B cell (primary cell): ENCODE measurements at regions not wholly inside any gene's neighbourhood (a gene's known extent, or its start where the extent isn't known, plus 50 kb on each side); places are given as distances from the start of the nearest gene placed in this dataset.

Experiments used
- ATAC-seq: fragments of 200-7000 bp; cut with Tn5 transposase; one replicate; pipeline ENCODE4 v1.10.0; 2021; ENCODE audit warnings: low read depth, mild to moderate bottlenecking, moderate number of reproducible peaks, moderate library complexity
- CTCF ChIA-PET: fragments of 350-600 bp; sonication (Branson Sonifier 250); formaldehyde crosslinking; loops from one replicate; lab custom pipeline; 2021; ENCODE audit warnings: antibody characterized with exemption, inconsistent platforms; lab: Charles Lee
- POLR2A ChIA-PET: fragments of 350-600 bp; sonication (Branson Sonifier 250); formaldehyde crosslinking; loops from one replicate; lab custom pipeline; 2021; ENCODE audit warnings: antibody characterized with exemption; lab: Charles Lee
- DNase-seq: peaks from one replicate; pipeline ENCODE4 v3.0.0; 2013
- H2AFZ ChIP-seq: 2 replicates; pipeline ENCODE4 v1.6.1; 2012; ENCODE audit warnings: mild to moderate bottlenecking, low read depth, low read length; ENCODE audit not compliant: insufficient read depth, poor library complexity, severe bottlenecking
- H3K27ac ChIP-seq, 2 donors: 1 replicate in 1 of 2; 2 replicates in 1 of 2; pipeline ENCODE4 v1.5.1; 2012 to 2013; ENCODE audit warnings: low read length in 2 of 2, mild to moderate bottlenecking in 2 of 2, moderate library complexity in 1 of 2
- H3K27me3 ChIP-seq, 4 experiments: fragments of 200-600 bp in 1 of 4; sonication (generic) in 1 of 4; replicated peaks in 1 of 4; 1 replicate in 2 of 4; 2 replicates in 2 of 4; pipeline versions ENCODE4 v1.6.1 to v1.7.0; 2013 to 2016; ENCODE audit warnings: low read length in 3 of 4, mild to moderate bottlenecking in 2 of 4, mixed read lengths in 1 of 4, moderate library complexity in 1 of 4; ENCODE audit not compliant: insufficient read depth in 4 of 4, control insufficient read depth in 3 of 4; ENCODE audit errors: control extremely low read depth in 1 of 4
- H3K36me3 ChIP-seq, 2 experiments: replicated peaks in 1 of 2; 1 replicate in 1 of 2; 2 replicates in 1 of 2; pipeline versions ENCODE4 v1.6.1 to v1.7.1; 2013; ENCODE audit warnings: low read length in 1 of 2; ENCODE audit not compliant: insufficient read depth in 2 of 2, control insufficient read depth in 1 of 2; ENCODE audit errors: control extremely low read depth in 1 of 2, extremely low read depth in 1 of 2
- H3K4me1 ChIP-seq, 2 donors: fragments of 200-600 bp in 1 of 2; sonication (generic) in 1 of 2; 1 replicate in 1 of 2; 2 replicates in 1 of 2; pipeline versions ENCODE4 v1.5.1 to v1.6.1; 2013 to 2017; ENCODE audit warnings: low read length in 2 of 2; ENCODE audit not compliant: control insufficient read depth in 2 of 2, insufficient read depth in 2 of 2
- H3K4me2 ChIP-seq: replicated peaks from 2 replicates; pipeline ENCODE3; 2012; ENCODE audit warnings: mild to moderate bottlenecking, low read depth, low read length; ENCODE audit not compliant: poor library complexity, severe bottlenecking
- H3K4me3 ChIP-seq, 5 experiments: fragments of 200-600 bp in 1 of 5; sonication (generic) in 1 of 5; 1 replicate in 3 of 5; 2 replicates in 2 of 5; pipeline versions ENCODE4 v1.5.1 to v1.7.0; 2011 to 2016; ENCODE audit warnings: low read length in 4 of 5, mild to moderate bottlenecking in 4 of 5, low read depth in 2 of 5, control low read depth in 1 of 5, moderate library complexity in 1 of 5; ENCODE audit not compliant: insufficient read depth in 1 of 5; ENCODE audit errors: control extremely low read depth in 1 of 5, extremely low read depth in 1 of 5
- H3K79me2 ChIP-seq: fragments of 200-600 bp; sonication (generic); one replicate; pipeline ENCODE4 v1.6.0; 2016; ENCODE audit warnings: low read length; ENCODE audit not compliant: control insufficient read depth, insufficient read depth
- H3K9ac ChIP-seq: fragments of 200-600 bp; sonication (generic); 2 replicates; pipeline ENCODE4 v1.6.1; 2017; ENCODE audit warnings: mild to moderate bottlenecking, low read length, moderate library complexity
- H3K9me3 ChIP-seq, 3 donors: one replicate each; pipeline versions ENCODE4 v1.6.1 to v1.7.1; 2013; ENCODE audit warnings: low read length in 2 of 3; ENCODE audit not compliant: control insufficient read depth in 2 of 3, insufficient read depth in 1 of 3; ENCODE audit errors: control extremely low read depth in 1 of 3
- H4K20me1 ChIP-seq: 2 replicates; pipeline ENCODE4 v1.6.0; 2012; ENCODE audit warnings: mild to moderate bottlenecking, low read length; ENCODE audit not compliant: insufficient read depth, control insufficient read depth, poor library complexity, severe bottlenecking
- H3K27ac Mint-ChIP-seq: one replicate; pipeline ENCODE4 v1.8.0; 2021; ENCODE audit warnings: mixed read lengths
- H3K27me3 Mint-ChIP-seq: one replicate; pipeline ENCODE4 v1.8.0; 2021; ENCODE audit warnings: mixed read lengths
- H3K4me1 Mint-ChIP-seq: one replicate; pipeline ENCODE4 v1.8.0; 2021; ENCODE audit warnings: mixed read lengths
- H3K4me3 Mint-ChIP-seq: one replicate; pipeline ENCODE4 v1.8.0; 2021; ENCODE audit warnings: mixed read lengths
- H3K9me3 Mint-ChIP-seq: one replicate; pipeline ENCODE4 v1.8.0; 2022; ENCODE audit warnings: mixed read lengths; ENCODE audit not compliant: insufficient read depth
- CTCF ChIP-seq: fragments of 200-600 bp; IDR thresholded peaks from one replicate; pipeline ENCODE4 v1.8.0; 2022; ENCODE audit warnings: antibody characterized with exemption, mild to moderate bottlenecking
- EZH2 ChIP-seq: IDR thresholded peaks from 2 replicates; pipeline ENCODE4 v1.6.1; 2012; ENCODE audit warnings: borderline replicate concordance, low read depth, mild to moderate bottlenecking, moderate library complexity, low read length; ENCODE audit not compliant: insufficient read depth, poor library complexity, severe bottlenecking
- whole genome bisulfite sequencing: methylation state at CpG from one replicate; pipeline ENCODE4 v1.1.5; 2013; ENCODE audit warnings: missing lambda C conversion rate; ENCODE audit not compliant: insufficient coverage; 5-methylcytosine and 5-hydroxymethylcytosine counted together
- intact Hi-C: fragments of 100-400 bp; cut with micrococcal nuclease; formaldehyde crosslinking; loops from one replicate; pipeline ENCODE4 v1.10.0; 2022

DNA sequence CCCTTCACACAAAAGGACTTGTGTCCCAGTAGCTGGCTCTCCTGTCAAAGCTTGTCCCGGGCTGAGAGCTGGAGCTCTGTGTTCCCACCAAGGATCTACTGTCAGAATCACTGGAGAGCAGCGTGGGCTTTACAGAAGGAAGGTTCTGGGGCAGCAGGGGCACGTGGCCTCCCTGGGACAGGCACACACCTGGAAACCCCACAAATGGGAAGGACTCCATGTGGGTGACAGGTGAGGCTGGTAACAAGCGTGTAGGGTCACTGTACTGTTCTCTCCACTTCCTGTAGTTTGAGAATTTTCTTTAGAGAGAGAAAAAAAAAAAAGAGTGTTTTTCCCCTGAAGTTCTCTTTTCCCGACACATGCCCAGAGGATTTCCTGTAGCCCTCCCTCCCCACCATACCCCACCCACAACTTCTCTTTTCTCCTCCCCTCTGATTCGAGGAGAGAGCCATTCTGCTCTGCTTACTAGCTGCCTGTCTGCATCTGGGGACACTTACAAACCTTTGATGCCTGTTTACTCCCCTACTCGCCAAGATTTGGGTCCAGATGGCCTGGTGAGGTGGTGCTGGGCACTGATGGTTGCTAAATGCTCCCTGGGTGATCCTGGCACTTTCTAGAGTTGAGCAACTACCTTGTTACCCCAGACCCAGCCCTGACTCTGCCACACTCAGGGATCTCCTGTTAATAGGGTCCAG, 84.1 kb upstream of the SIRPA start:
- Histone ChIP-seq H3K4me3 (peak overlapping the region in 1 of 5 experiments; percentile 21), H4K20me1 (no peaks in the 10 kb centered on the region), H2AFZ (no peak overlapping the region), H3K27ac (peak overlapping the region in 1 of 2 donors; percentile 49), H3K36me3 (no peaks in the 10 kb centered on the region), H3K79me2 (no peaks in the 10 kb centered on the region), H3K9me3 (no peaks in the 10 kb centered on the region), H3K27me3 (no peaks in the 10 kb centered on the region), H3K4me1 (peaks cover 23 to 24% of the 10 kb centered on the region in 2 donors), H3K4me2 (peak overlapping the region; percentile 65), H3K9ac (peak overlapping the region; percentile 26)
- ChIA-PET CTCF (interaction anchor here (0.6 to 4.3 kb wide), 7 partner anchors 8 to 645 kb away, joined by 3 to 13 read pairs (median 3); no protein-coding TSS in a partner anchor), POLR2A (interaction anchor here (0.6 to 1.0 kb wide), 4 partner anchors 39 to 1101 kb away, joined by 3 to 6 read pairs (median 4); no protein-coding TSS in a partner anchor)
- DNase-seq (peak; percentile 61), ATAC-seq (peak; percentile 90)
- H3K9me3 Mint-ChIP-seq: no peaks in the 10 kb centered on the region
- intact Hi-C loops: no loop called here
- peak overlapping the region; percentile 78 for H3K27ac Mint-ChIP-seq
- peak overlapping the region; percentile 75 for H3K4me3 Mint-ChIP-seq
- WGBS: 7% methylated on average over 6 of the region's 7 CpGs
- peaks cover under 1% of the 10 kb centered on the region for H3K27me3 Mint-ChIP-seq
- TF ChIP-seq EZH2 (no peak), CTCF (no peak)
- H3K4me1 Mint-ChIP-seq: peaks cover 36% of the 10 kb centered on the region

DNA sequence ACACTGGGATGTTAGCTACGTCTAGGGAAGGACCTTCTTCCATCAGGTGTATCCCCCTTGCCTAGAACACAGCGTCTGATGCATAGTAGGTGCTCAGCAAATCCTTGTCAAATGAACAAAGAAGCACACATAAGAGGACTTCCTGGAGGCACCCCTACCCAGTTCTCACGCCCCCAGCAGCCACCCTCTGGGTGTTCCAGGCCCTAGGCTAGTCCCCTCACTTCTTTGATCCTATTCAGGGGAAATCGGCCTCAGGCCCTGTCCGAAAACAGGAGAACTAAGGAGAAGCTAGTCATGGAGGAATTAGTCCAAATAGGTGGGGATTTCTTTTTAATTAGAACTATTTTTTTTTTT, 84.7 kb upstream of the SIRPA start:
- Histone ChIP-seq H3K4me3 (no peak overlapping the region), H3K9me3 (no peaks in the 10 kb centered on the region), H3K4me2 (peak overlapping the region; percentile 65), H4K20me1 (no peaks in the 10 kb centered on the region), H3K4me1 (peaks cover 23 to 24% of the 10 kb centered on the region in 2 donors), H3K27me3 (no peaks in the 10 kb centered on the region), H3K79me2 (no peaks in the 10 kb centered on the region), H3K27ac (peak overlapping the region in 1 of 2 donors; percentile 49), H3K36me3 (no peaks in the 10 kb centered on the region), H3K9ac (no peak overlapping the region), H2AFZ (no peak overlapping the region)
- Mint-ChIP-seq H3K4me3 (no peak overlapping the region), H3K9me3 (no peaks in the 10 kb centered on the region), H3K27ac (no peak overlapping the region), H3K4me1 (peaks cover 35% of the 10 kb centered on the region), H3K27me3 (no peaks in the 10 kb centered on the region)
- ATAC-seq: no peak
- ChIA-PET CTCF (interaction anchor here (0.6 to 4.3 kb wide), 7 partner anchors 8 to 646 kb away, joined by 3 to 13 read pairs (median 3); no protein-coding TSS in a partner anchor), POLR2A (interaction anchor here (0.9 to 1.0 kb wide), 2 partner anchors 39 to 136 kb away, joined by 4 to 6 read pairs; no protein-coding TSS in a partner anchor)
- intact Hi-C loops: no loop called here
- TF ChIP-seq CTCF (no peak), EZH2 (no peak)
- no peak for DNase-seq
- WGBS: 86% methylated on average over 1 of the region's 5 CpGs
